KOPT-K1 (cell line): ENCODE measurements at regions not wholly inside any gene's neighbourhood (a gene's known extent, or its start where the extent isn't known, plus 50 kb on each side); places are given as distances from the start of the nearest gene placed in this dataset.

Experiments
- H3K27ac ChIP-seq: fragments of 200-600 bp; sonication (generic); 2 replicates; pipeline ENCODE4 v1.5.1; 2016; ENCODE audit warnings: antibody characterized with exemption, mild to moderate bottlenecking, low read depth, low read length; ENCODE audit not compliant: poor library complexity, severe bottlenecking
- H3K36me3 ChIP-seq: fragments of 200-600 bp; sonication (generic); 2 replicates; pipeline ENCODE4 v1.5.1; 2017; ENCODE audit warnings: antibody characterized with exemption, mild to moderate bottlenecking, low read length, moderate library complexity; ENCODE audit not compliant: insufficient read depth
- H3K9me3 ChIP-seq: fragments of 200-600 bp; sonication (generic); 2 replicates; pipeline ENCODE4 v1.5.1; 2017; ENCODE audit warnings: antibody characterized with exemption, low read length, mild to moderate bottlenecking; ENCODE audit not compliant: insufficient read depth, poor library complexity, severe bottlenecking

- no peak overlapping the region for H3K27ac ChIP-seq
- H3K9me3 ChIP-seq = no peaks in the 10 kb centered on the region
- no peaks in the 10 kb centered on the region for H3K36me3 ChIP-seq
Measured at GRCh38 chr2:7348761-7349160, 431.5 kb downstream of the RNF144A start.

GRCh38 chr2:7352191-7352590 is 435.0 kb downstream of the RNF144A start:
- no peak overlapping the region for H3K27ac ChIP-seq
- no peaks in the 10 kb centered on the region for H3K9me3 ChIP-seq

GRCh38 chr2:7353571-7353970 is 436.4 kb downstream of the RNF144A start:
- no peaks in the 10 kb centered on the region for H3K36me3 ChIP-seq
- no peak overlapping the region for H3K27ac ChIP-seq
- H3K9me3 ChIP-seq = no peaks in the 10 kb centered on the region

More at GRCh38 chr2:7352191-7352590, 435.0 kb downstream of the RNF144A start:
- no peaks in the 10 kb centered on the region for H3K36me3 ChIP-seq

GRCh38 chr2:7355781-7356180 is 438.6 kb downstream of the RNF144A start:
- no peaks in the 10 kb centered on the region for H3K36me3 ChIP-seq
- no peaks in the 10 kb centered on the region for H3K9me3 ChIP-seq
- no peak overlapping the region for H3K27ac ChIP-seq

- Histone ChIP-seq H3K9me3 (no peaks in the 10 kb centered on the region), H3K36me3 (no peaks in the 10 kb centered on the region), H3K27ac (no peak overlapping the region)
Measured at GRCh38 chr2:7356909-7357584, 439.8 kb downstream of the RNF144A start.

- H3K27ac ChIP-seq = no peak overlapping the region
- no peaks in the 10 kb centered on the region for H3K9me3 ChIP-seq
- H3K36me3 ChIP-seq = no peaks in the 10 kb centered on the region
Measured at GRCh38 chr2:7357993-7358392, 440.8 kb downstream of the RNF144A start.

GRCh38 chr2:7358865-7359447 is 441.7 kb downstream of the RNF144A start:
- Histone ChIP-seq H3K36me3 (no peaks in the 10 kb centered on the region), H3K9me3 (no peaks in the 10 kb centered on the region), H3K27ac (no peak overlapping the region)

- H3K36me3 ChIP-seq = no peaks in the 10 kb centered on the region
- H3K27ac ChIP-seq = no peak overlapping the region
- H3K9me3 ChIP-seq = no peaks in the 10 kb centered on the region
Measured at GRCh38 chr2:7363906-7364305, 446.7 kb downstream of the RNF144A start.

- no peaks in the 10 kb centered on the region for H3K36me3 ChIP-seq
- H3K9me3 ChIP-seq = no peaks in the 10 kb centered on the region
- H3K27ac ChIP-seq = no peak overlapping the region
Measured at GRCh38 chr2:7368211-7368610, 451.0 kb downstream of the RNF144A start.

GRCh38 chr2:7373156-7373555 is 455.9 kb downstream of the RNF144A start:
- Histone ChIP-seq H3K9me3 (no peaks in the 10 kb centered on the region), H3K36me3 (no peaks in the 10 kb centered on the region), H3K27ac (no peak overlapping the region)

GRCh38 chr2:7375901-7376300 is 458.7 kb downstream of the RNF144A start:
- H3K36me3 ChIP-seq = no peaks in the 10 kb centered on the region
- H3K9me3 ChIP-seq = no peaks in the 10 kb centered on the region
- no peak overlapping the region for H3K27ac ChIP-seq

- Histone ChIP-seq H3K27ac (no peak overlapping the region), H3K9me3 (no peaks in the 10 kb centered on the region)
Measured at GRCh38 chr2:7377916-7378569, 460.8 kb downstream of the RNF144A start.

GRCh38 chr2:7378591-7378990 is 461.4 kb downstream of the RNF144A start:
- Histone ChIP-seq H3K36me3 (no peaks in the 10 kb centered on the region), H3K27ac (no peak overlapping the region), H3K9me3 (no peaks in the 10 kb centered on the region)

More at GRCh38 chr2:7377916-7378569, 460.8 kb downstream of the RNF144A start:
- no peaks in the 10 kb centered on the region for H3K36me3 ChIP-seq

- H3K36me3 ChIP-seq = no peaks in the 10 kb centered on the region
- no peak overlapping the region for H3K27ac ChIP-seq
- H3K9me3 ChIP-seq = no peaks in the 10 kb centered on the region
Measured at GRCh38 chr2:7379799-7380198, 462.6 kb downstream of the RNF144A start.

GRCh38 chr2:7384773-7385349 is 467.6 kb downstream of the RNF144A start:
- no peaks in the 10 kb centered on the region for H3K36me3 ChIP-seq
- no peak overlapping the region for H3K27ac ChIP-seq
- H3K9me3 ChIP-seq = no peaks in the 10 kb centered on the region
